ENCODE measurements at regions not wholly inside any gene's neighbourhood (a gene's known extent, or its start where the extent isn't known, plus 50 kb on each side); places are given as distances from the start of the nearest gene placed in this dataset.

DNA sequence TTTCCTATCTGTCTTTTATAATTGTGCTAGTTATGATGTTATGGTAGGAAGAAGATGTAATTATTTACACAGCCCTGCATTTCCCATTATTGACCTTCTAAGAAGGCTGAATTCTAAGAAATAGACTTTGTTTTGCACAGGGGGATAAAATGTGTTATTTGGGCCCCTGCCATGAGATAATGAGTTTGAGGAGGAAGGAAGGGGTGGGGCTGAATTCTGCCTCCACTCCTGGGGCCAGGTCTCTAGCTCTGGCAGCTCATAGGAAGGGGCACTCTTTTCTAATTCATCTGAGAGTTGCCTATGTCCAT is 69.2 kb upstream of the GOLGA8B start:
- TF ChIP-seq GATA2 (IDR thresholded peaks at IDR 0.05; ENCODE audit: insufficient read depth, insufficient read length, low read depth, low read length) (no peak), JUN (IDR thresholded peaks at IDR 0.05; ENCODE audit: borderline replicate concordance, insufficient read depth, insufficient read length, low read depth) (no peak), EZH2 (IDR thresholded peaks at IDR 0.05; ENCODE audit: borderline replicate concordance, low read depth, low read length, severe bottlenecking) (no peak), FOS (IDR thresholded peaks at IDR 0.05; ENCODE audit: borderline replicate concordance, insufficient read depth, low read length) (no peak), POLR2A (IDR thresholded peaks at IDR 0.05; ENCODE audit: low read depth, low read length) (no peak), MYC (IDR thresholded peaks at IDR 0.05; ENCODE audit: low read depth, low read length) (no peak), POLR2AphosphoS5 (IDR thresholded peaks at IDR 0.05; ENCODE audit: insufficient read depth, low read depth, low read length) (no peak)
- TF ChIP-seq, protein P1, sequence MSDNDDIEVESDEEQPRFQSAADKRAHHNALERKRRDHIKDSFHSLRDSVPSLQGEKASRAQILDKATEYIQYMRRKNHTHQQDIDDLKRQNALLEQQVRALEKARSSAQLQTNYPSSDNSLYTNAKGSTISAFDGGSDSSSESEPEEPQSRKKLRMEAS (IDR thresholded peaks at IDR 0.05; ENCODE audit: insufficient read depth, insufficient read length), result no peak
- TF ChIP-seq, protein P2, sequence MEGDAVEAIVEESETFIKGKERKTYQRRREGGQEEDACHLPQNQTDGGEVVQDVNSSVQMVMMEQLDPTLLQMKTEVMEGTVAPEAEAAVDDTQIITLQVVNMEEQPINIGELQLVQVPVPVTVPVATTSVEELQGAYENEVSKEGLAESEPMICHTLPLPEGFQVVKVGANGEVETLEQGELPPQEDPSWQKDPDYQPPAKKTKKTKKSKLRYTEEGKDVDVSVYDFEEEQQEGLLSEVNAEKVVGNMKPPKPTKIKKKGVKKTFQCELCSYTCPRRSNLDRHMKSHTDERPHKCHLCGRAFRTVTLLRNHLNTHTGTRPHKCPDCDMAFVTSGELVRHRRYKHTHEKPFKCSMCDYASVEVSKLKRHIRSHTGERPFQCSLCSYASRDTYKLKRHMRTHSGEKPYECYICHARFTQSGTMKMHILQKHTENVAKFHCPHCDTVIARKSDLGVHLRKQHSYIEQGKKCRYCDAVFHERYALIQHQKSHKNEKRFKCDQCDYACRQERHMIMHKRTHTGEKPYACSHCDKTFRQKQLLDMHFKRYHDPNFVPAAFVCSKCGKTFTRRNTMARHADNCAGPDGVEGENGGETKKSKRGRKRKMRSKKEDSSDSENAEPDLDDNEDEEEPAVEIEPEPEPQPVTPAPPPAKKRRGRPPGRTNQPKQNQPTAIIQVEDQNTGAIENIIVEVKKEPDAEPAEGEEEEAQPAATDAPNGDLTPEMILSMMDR (IDR thresholded peaks at IDR 0.05; ENCODE audit: extremely low read depth in 1 of 2, insufficient read depth in 1 of 2, low read depth in 1 of 2, low read length in 2 of 2), result no peak
- Histone ChIP-seq H3K36me3 (ENCODE audit: control insufficient read depth in 2 of 2, extremely low read depth in 1 of 2, insufficient read depth in 2 of 2, low read length in 2 of 2) (no peaks in the 10 kb centered on the region), H3K79me2 (ENCODE audit: control insufficient read depth, insufficient read depth, low read length) (no peaks in the 10 kb centered on the region), H3K4me2 (ENCODE audit: insufficient read depth, low read length) (peak overlapping the region; percentile 21), H3K4me1 (ENCODE audit: control insufficient read depth, extremely low read depth, insufficient read depth, low read length) (peaks cover 13% of the 10 kb centered on the region), H3K27ac (ENCODE audit: insufficient read depth, low read depth, low read length) (no peak overlapping the region), H4K20me1 (replicated peaks; ENCODE audit: control insufficient read depth, extremely low read depth, insufficient read depth, low read length) (no peaks in the 10 kb centered on the region), H3K27me3 (ENCODE audit: control insufficient read depth in 2 of 2, insufficient read depth in 2 of 2, low read length in 2 of 2) (no peaks in the 10 kb centered on the region), H3K9me1 (replicated peaks; ENCODE audit: control insufficient read depth, extremely low read depth, insufficient read depth, low read length) (no peaks in the 10 kb centered on the region), H2AFZ (ENCODE audit: low read depth, low read length) (no peak overlapping the region), H3K9me3 (replicated peaks; ENCODE audit: control insufficient read depth, insufficient read depth, low read length) (no peaks in the 10 kb centered on the region), H3K4me3 (replicated peaks in 1 of 3; ENCODE audit: insufficient read depth in 1 of 3, low read depth in 1 of 3, low read length in 3 of 3) (no peak overlapping the region), H3K9ac (replicated peaks; ENCODE audit: extremely low read depth, insufficient read depth, low read length) (no peak overlapping the region)
- DNase-seq (ENCODE audit: low read depth, low spot score) (peak; percentile 25), FAIRE-seq (peak; percentile 83)
- no TSS peak for BruUV-seq (replicated peaks)
- intact Hi-C loops (cut with micrococcal nuclease), result no loop called here
- dilution Hi-C loops (cut with MboI; ENCODE audit: extremely low pct_ligation_motif_present, low sequenced_read_pairs), result no loop called here
- CTCF ChIA-PET, result interaction anchor here (1.0 kb wide), 1 partner anchor 31 kb away, joined by 4 read pairs; no protein-coding TSS in a partner anchor
- POLR2A ChIA-PET, result no interaction called here
